Mesenchymal stem cell (in vitro differentiated cells and primary cell): ENCODE measurements at regions not wholly inside any gene's neighbourhood (a gene's known extent, or its start where the extent isn't known, plus 50 kb on each side); places are given as distances from the start of the nearest gene placed in this dataset.

Source experiments
- DNase-seq: peaks from one replicate; pipeline ENCODE4 v3.0.0-alpha.2; 2013
- H2AFZ ChIP-seq: one replicate; pipeline ENCODE4 v1.6.1; 2013; ENCODE audit warnings: low read depth, mild to moderate bottlenecking, control low read depth, inconsistent platforms, low read length, moderate library complexity
- H2AK5ac ChIP-seq: 2 replicates; pipeline ENCODE4 v1.6.1; 2013; ENCODE audit warnings: low read length, moderate library complexity, mild to moderate bottlenecking, inconsistent platforms; ENCODE audit not compliant: severe bottlenecking
- H2BK120ac ChIP-seq: one replicate; pipeline ENCODE4 v1.6.1; 2013; ENCODE audit warnings: low read depth, mild to moderate bottlenecking, inconsistent platforms, low read length, moderate library complexity
- H2BK12ac ChIP-seq, 2 experiments: one replicate each; pipeline ENCODE4 v1.6.1; 2013; ENCODE audit warnings: inconsistent platforms in 2 of 2, low read length in 2 of 2, mild to moderate bottlenecking in 2 of 2, moderate library complexity in 2 of 2, control low read depth in 1 of 2
- H2BK15ac ChIP-seq: one replicate; pipeline ENCODE4 v1.6.1; 2013; ENCODE audit warnings: mild to moderate bottlenecking, low read depth, inconsistent platforms; ENCODE audit not compliant: poor library complexity, severe bottlenecking
- H2BK5ac ChIP-seq: 2 replicates; pipeline ENCODE4 v1.6.1; 2013; ENCODE audit warnings: low read depth, mild to moderate bottlenecking, low read length, control low read depth, inconsistent platforms; ENCODE audit not compliant: poor library complexity, severe bottlenecking
- H3K14ac ChIP-seq, 2 experiments: one replicate each; pipeline ENCODE4 v1.6.1; 2013; ENCODE audit warnings: inconsistent platforms in 2 of 2, low read length in 2 of 2, control low read depth in 1 of 2, mild to moderate bottlenecking in 1 of 2, moderate library complexity in 1 of 2
- H3K18ac ChIP-seq, 2 experiments: one replicate each; pipeline ENCODE4 v1.6.1; 2013; ENCODE audit warnings: inconsistent platforms in 2 of 2, low read length in 2 of 2, control low read depth in 1 of 2, low read depth in 1 of 2, mild to moderate bottlenecking in 1 of 2
- H3K23ac ChIP-seq, 2 experiments: one replicate each; pipeline ENCODE4 v1.6.1; 2013; ENCODE audit warnings: inconsistent platforms in 2 of 2, low read length in 2 of 2, mild to moderate bottlenecking in 2 of 2, moderate library complexity in 2 of 2, control low read depth in 1 of 2
- H3K27ac ChIP-seq: 2 replicates; pipeline ENCODE4 v1.5.1; 2013; ENCODE audit warnings: mild to moderate bottlenecking, moderate library complexity, low read length, control low read depth, inconsistent platforms; ENCODE audit not compliant: poor library complexity, severe bottlenecking
- H3K27me3 ChIP-seq, 2 experiments: 2 replicates each; pipeline versions ENCODE4 v1.6.1 to v1.7.0; 2013; ENCODE audit warnings: low read length in 2 of 2, mild to moderate bottlenecking in 2 of 2, moderate library complexity in 2 of 2, control low read depth in 1 of 2, inconsistent platforms in 1 of 2; ENCODE audit not compliant: control insufficient read depth in 1 of 2, insufficient read depth in 1 of 2
- H3K36me3 ChIP-seq, 2 experiments: 2 replicates each; pipeline versions ENCODE4 v1.6.1 to v1.7.0; 2013; ENCODE audit warnings: low read length in 2 of 2, control low read depth in 1 of 2, inconsistent platforms in 1 of 2, low read depth in 1 of 2, mild to moderate bottlenecking in 1 of 2; ENCODE audit not compliant: insufficient read depth in 2 of 2, control insufficient read depth in 1 of 2
- H3K4ac ChIP-seq, 2 experiments: one replicate each; pipeline ENCODE4 v1.6.1; 2013; ENCODE audit warnings: inconsistent platforms in 2 of 2, low read length in 2 of 2, mild to moderate bottlenecking in 2 of 2, moderate library complexity in 2 of 2, control low read depth in 1 of 2, low read depth in 1 of 2
- H3K4me1 ChIP-seq: 2 replicates; pipeline ENCODE4 v1.6.1; 2013; ENCODE audit warnings: low read depth, low read length, control low read depth; ENCODE audit not compliant: control insufficient read depth, insufficient read depth
- H3K4me2 ChIP-seq: 2 replicates; pipeline ENCODE4 v1.6.1; 2013; ENCODE audit warnings: low read length, mild to moderate bottlenecking, inconsistent platforms; ENCODE audit not compliant: poor library complexity, severe bottlenecking
- H3K4me3 ChIP-seq, 2 experiments: 2 replicates each; pipeline versions ENCODE4 v1.5.1 to v1.7.0; 2013; ENCODE audit warnings: low read length in 2 of 2, mild to moderate bottlenecking in 2 of 2, control low read depth in 1 of 2, low read depth in 1 of 2; ENCODE audit not compliant: insufficient read depth in 1 of 2
- H3K79me1 ChIP-seq: replicated peaks from 2 replicates; pipeline ENCODE4 v1.6.1; 2013; ENCODE audit warnings: mild to moderate bottlenecking, control low read depth, low read length, inconsistent platforms; ENCODE audit not compliant: poor library complexity, severe bottlenecking
- H3K9ac ChIP-seq: 2 replicates; pipeline ENCODE4 v1.7.0; 2013; ENCODE audit warnings: mild to moderate bottlenecking, low read length, moderate library complexity
- H3K9me3 ChIP-seq: 2 replicates; pipeline ENCODE4 v1.7.0; 2013; ENCODE audit warnings: mild to moderate bottlenecking, low read length; ENCODE audit not compliant: control insufficient read depth
- H4K8ac ChIP-seq: one replicate; pipeline ENCODE4 v1.6.1; 2013; ENCODE audit warnings: inconsistent platforms, mild to moderate bottlenecking, low read length, moderate library complexity
- H4K91ac ChIP-seq: one replicate; pipeline ENCODE4 v1.6.1; 2013; ENCODE audit warnings: mild to moderate bottlenecking, low read length, inconsistent platforms
- WGBS: methylation state at CpG from one replicate; pipeline ENCODE4 v1.1.7; 2013; ENCODE audit warnings: mixed read lengths; 5-methylcytosine and 5-hydroxymethylcytosine counted together

DNA sequence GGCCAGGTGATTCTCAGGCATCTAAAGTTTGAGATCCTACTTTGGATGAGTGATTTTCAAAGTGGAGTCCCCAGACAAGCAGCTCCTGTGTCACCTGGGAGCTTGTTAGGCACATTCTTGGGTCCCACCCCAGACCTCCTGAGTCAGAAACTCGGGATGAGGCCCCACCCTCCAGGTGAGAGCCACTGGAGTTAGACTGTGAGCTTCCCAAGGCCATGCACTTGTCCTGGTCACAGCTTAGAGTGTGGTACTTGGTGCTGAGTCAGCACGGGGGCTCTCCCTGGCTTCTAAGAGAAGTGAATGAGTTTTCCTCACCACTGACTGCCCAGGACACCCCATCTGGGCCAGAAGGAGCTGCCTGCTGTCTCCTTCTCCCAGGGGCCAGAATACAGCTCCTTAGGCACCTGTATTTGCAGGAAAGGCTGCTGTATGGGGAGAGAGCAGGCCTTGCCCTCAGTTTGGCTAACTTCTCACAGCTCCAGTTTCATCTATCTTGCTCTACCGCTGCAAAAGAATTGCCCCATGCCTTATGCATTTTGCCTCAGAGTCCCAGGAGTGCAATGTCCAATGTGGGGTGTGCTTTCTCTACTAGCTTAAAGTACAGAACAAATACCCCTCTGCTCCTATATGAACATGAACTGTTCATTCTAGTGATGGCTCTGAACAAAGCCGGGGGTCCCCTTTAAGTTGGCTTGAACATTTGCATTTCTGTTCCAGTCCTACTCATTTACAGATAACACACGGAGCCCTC lies 98.1 kb downstream of the PSMG1 start:
- Histone ChIP-seq H4K91ac (no peak overlapping the region), H2BK12ac (peak overlapping the region; percentile 12 to 21), H2AFZ (no peak overlapping the region), H2BK15ac (peak overlapping the region; percentile 6), H3K27ac (no peak overlapping the region), H3K4me2 (no peak overlapping the region), H4K8ac (no peak overlapping the region), H3K23ac (no peak overlapping the region), H3K27me3 (peaks cover 27 to 35% of the 10 kb centered on the region in 2 experiments), H3K9me3 (no peaks in the 10 kb centered on the region), H3K4me1 (peaks cover 4% of the 10 kb centered on the region), H2BK5ac (no peak overlapping the region), H3K4ac (no peak overlapping the region), H2AK5ac (no peak overlapping the region), H3K14ac (no peak overlapping the region), H3K18ac (no peak overlapping the region), H3K36me3 (no peaks in the 10 kb centered on the region), H3K4me3 (no peak overlapping the region), H2BK120ac (no peak overlapping the region), H3K79me1 (no peaks in the 10 kb centered on the region), H3K9ac (no peak overlapping the region)
- 82% methylated on average over 5 of the region's 5 CpGs for WGBS
- DNase-seq, result no peak

- Histone ChIP-seq H2BK12ac (peak overlapping the region in 1 of 2 experiments; percentile 29), H2BK5ac (no peak overlapping the region), H3K27me3 (peaks cover 27 to 35% of the 10 kb centered on the region in 2 experiments), H3K36me3 (no peaks in the 10 kb centered on the region), H3K4ac (peak overlapping the region in 1 of 2 experiments; percentile 24), H3K4me1 (peaks cover 4% of the 10 kb centered on the region), H2BK15ac (no peak overlapping the region), H2AK5ac (no peak overlapping the region), H2BK120ac (no peak overlapping the region), H3K14ac (no peak overlapping the region), H3K4me2 (no peak overlapping the region), H3K4me3 (no peak overlapping the region), H3K27ac (no peak overlapping the region), H3K23ac (no peak overlapping the region), H3K9ac (no peak overlapping the region), H4K91ac (no peak overlapping the region), H2AFZ (no peak overlapping the region), H3K79me1 (no peaks in the 10 kb centered on the region), H3K18ac (no peak overlapping the region), H4K8ac (no peak overlapping the region), H3K9me3 (no peaks in the 10 kb centered on the region)
- DNase-seq, result no peak
- 91% methylated on average over 4 of the region's 4 CpGs for WGBS
These were observed 99.2 kb downstream of the PSMG1 start for GRCh38 chr21:39084073-39084472.

- peaks cover 1% of the 10 kb centered on the region for H3K4me1 ChIP-seq
- H3K27me3 ChIP-seq, result peaks cover 27 to 35% of the 10 kb centered on the region in 2 experiments
- H3K18ac ChIP-seq, result peak overlapping the region in 1 of 2 experiments; percentile 53
- H2BK12ac ChIP-seq, result peak overlapping the region in 1 of 2 experiments; percentile 47
- no peak overlapping the region for H2BK120ac ChIP-seq
- WGBS, result 73% methylated on average over 8 of the region's 11 CpGs
- no peak overlapping the region for H2AK5ac ChIP-seq
- H3K14ac ChIP-seq, result no peak overlapping the region
- no peak overlapping the region for H3K9ac ChIP-seq
- no peak overlapping the region for H3K23ac ChIP-seq
- H4K91ac ChIP-seq, result no peak overlapping the region
- H3K79me1 ChIP-seq, result no peaks in the 10 kb centered on the region
- no peak overlapping the region for H2BK15ac ChIP-seq
- H2AFZ ChIP-seq, result no peak overlapping the region
- H3K4me2 ChIP-seq, result no peak overlapping the region
- H3K4ac ChIP-seq, result no peak overlapping the region
- no peak overlapping the region for H4K8ac ChIP-seq
- no peaks in the 10 kb centered on the region for H3K36me3 ChIP-seq
- H2BK5ac ChIP-seq, result no peak overlapping the region
- DNase-seq, result peak; percentile 54
- no peak overlapping the region for H3K27ac ChIP-seq
- H3K4me3 ChIP-seq, result no peak overlapping the region
- H3K9me3 ChIP-seq, result no peaks in the 10 kb centered on the region
These were observed 99.8 kb downstream of the PSMG1 start for GRCh38 chr21:39083377-39084008.

- WGBS, result 45% methylated on average over 24 of the region's 24 CpGs
- no peak overlapping the region for H3K9ac ChIP-seq
These were observed 100.4 kb downstream of the PSMG1 start for GRCh38 chr21:39082656-39083376.

More at GRCh38 chr21:39082656-39083376, 100.4 kb downstream of the PSMG1 start:
- peak overlapping the region; percentile 73 to 74 for H3K18ac ChIP-seq
- H3K4me2 ChIP-seq, result no peak overlapping the region
- DNase-seq, result no peak
- H2BK15ac ChIP-seq, result no peak overlapping the region
- no peak overlapping the region for H3K4me3 ChIP-seq
- H2AFZ ChIP-seq, result no peak overlapping the region
- H3K4me1 ChIP-seq, result peaks cover 1% of the 10 kb centered on the region
- no peak overlapping the region for H3K27ac ChIP-seq
- H3K79me1 ChIP-seq, result no peaks in the 10 kb centered on the region
- H2BK12ac ChIP-seq, result peak overlapping the region in 1 of 2 experiments; percentile 66
- H3K23ac ChIP-seq, result no peak overlapping the region
- H4K91ac ChIP-seq, result peak overlapping the region; percentile 19
- H3K4ac ChIP-seq, result no peak overlapping the region
- no peaks in the 10 kb centered on the region for H3K9me3 ChIP-seq
- no peak overlapping the region for H2BK5ac ChIP-seq
- H2BK120ac ChIP-seq, result no peak overlapping the region
- no peak overlapping the region for H3K14ac ChIP-seq
- no peaks in the 10 kb centered on the region for H3K36me3 ChIP-seq
- no peak overlapping the region for H2AK5ac ChIP-seq
- peaks cover 27 to 35% of the 10 kb centered on the region in 2 experiments for H3K27me3 ChIP-seq
- peak overlapping the region; percentile 20 for H4K8ac ChIP-seq
